GM21367 (cell line): ENCODE measurements at regions not wholly inside any gene's neighbourhood (a gene's known extent, or its start where the extent isn't known, plus 50 kb on each side); places are given as distances from the start of the nearest gene placed in this dataset.

Experiments
- ATAC-seq: cut with Tn5 transposase; IDR thresholded peaks from one replicate; pipeline ENCODE4 v1.9.1; 2021; ENCODE audit not compliant: unreplicated experiment

DNA sequence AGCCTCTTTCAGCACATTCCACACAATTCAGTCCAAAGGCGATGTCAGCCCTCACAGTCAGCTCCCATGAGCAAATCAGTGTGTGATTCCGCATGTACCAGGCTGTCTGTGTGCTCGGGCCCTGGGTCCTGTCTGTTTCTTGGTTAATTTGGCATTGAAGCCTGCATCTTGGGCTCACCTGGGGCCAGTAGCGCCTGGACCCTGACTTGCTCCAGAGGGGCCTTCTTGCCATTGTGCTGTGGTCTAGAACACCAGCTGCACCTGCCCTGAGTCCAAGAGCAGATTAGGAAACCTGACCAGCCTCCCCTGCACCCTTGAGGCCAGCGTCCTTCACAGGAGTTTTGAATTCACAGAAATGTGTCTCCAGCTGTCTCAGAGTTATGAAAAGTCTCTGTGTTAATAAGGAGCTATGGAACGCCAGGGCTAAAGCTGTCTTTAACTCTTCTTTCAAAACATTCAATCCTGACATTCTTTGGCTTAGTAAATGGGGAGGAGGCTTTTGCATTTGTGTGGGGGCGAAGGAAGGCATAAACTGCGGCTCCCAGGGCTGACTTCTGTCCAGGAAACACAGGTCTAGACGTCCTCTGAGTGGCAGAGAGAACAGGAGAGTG is 102.2 kb downstream of the ARF6 start:
- ATAC-seq = no peak

- no peak for ATAC-seq
These were observed 105.1 kb downstream of the ARF6 start for GRCh38 chr14:49997991-49998390.

DNA sequence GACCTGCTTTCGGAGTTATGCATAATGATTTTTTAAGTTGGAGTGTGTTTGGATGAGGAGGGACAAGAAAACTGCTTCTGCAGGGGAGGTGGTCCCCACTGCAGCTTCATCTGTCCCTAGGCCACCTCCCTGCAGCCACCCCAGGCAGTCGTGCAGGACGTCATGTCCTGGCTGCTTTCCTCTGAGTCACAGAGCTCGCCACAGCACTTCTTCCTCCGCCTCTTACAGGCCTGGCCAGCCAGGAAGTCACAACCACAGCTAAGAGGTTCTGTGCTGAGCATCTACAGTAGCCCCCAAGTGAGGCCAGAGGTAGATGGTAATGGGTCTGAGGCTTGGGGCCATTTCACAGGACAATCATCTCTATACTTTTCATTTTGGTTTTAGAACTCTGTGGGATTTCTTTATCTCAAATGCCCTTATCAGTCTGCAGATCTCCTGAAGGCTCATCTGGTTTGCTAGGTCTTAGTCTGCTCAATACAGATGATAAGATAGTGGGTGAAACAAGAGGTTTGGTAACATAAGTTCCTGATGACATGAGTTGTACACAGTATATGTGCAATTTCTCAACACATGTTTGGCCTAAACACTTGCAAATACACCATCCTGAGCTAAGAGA is 106.4 kb downstream of the ARF6 start:
- ATAC-seq = peak; percentile 40

DNA sequence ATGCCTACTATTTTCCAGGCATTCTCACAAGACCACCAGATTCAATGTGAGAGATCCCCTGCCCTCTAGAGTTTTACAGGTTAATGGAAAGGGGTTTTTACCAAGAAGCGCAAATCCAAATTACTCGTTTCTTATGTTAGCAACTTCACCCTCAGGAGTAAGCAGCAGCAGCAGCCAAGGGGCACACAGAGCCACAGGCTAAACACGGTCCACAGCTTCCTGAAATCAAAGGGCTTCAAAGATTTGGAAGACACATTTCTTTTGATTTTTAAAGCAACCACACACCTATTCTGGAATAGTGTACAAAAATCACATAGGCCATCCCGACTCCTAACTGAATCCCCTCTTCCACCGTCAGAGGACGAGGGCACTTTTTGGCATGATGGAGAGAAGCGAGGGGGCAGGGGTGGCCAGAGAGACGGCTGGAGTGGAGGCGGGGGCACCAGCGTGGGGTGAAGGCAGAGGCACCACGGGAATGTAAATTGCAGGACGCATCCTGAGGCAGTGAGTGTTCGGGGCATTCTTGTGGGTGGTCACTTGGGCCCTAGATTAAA is 107.0 kb downstream of the ARF6 start:
- no peak for ATAC-seq

GRCh38 chr14:50000380-50001150 is 107.7 kb downstream of the ARF6 start:
- peak; percentile 14 for ATAC-seq

- no peak for ATAC-seq
These were observed 108.5 kb downstream of the ARF6 start for GRCh38 chr14:50001151-50001998.

GRCh38 chr14:50001999-50002925 is 109.4 kb downstream of the ARF6 start:
- ATAC-seq = no peak

DNA sequence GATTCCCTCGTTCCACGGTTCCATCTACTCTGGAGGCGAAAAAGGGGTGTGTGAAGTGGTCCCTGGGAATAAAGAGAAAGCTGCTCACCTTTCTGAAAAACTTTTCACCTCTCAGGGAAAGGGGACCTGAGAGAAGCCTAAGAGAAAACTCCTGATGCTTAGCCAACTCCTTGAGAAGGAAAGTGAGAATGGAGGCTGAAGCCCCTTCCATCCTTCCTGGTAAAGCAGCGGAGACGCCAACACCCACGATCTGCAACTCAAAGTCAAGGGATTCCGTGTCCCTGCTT is 110.0 kb downstream of the ARF6 start:
- ATAC-seq = no peak

GRCh38 chr14:50003213-50004021 is 110.5 kb downstream of the ARF6 start:
- peak; percentile 34 for ATAC-seq

DNA sequence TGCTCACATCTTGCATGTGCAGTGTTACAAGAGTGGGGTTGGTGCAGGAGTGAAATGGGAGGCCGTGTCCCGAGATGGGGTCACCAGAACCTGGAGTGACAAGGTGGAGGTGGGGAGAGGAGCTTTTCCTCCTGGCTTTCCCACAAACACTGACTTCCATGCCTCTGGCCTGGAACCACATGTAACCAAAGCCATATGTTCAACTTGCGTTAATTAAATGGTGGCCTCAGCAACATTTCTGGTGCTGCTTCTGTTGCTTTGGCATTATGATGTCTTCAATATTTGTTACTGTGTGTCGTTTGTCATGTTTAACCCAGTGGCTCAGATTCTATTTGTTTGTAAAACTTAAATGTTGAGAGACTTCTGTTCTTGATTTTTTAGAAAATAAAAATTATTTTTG is 110.2 kb downstream of the VCPKMT start:
- ATAC-seq = no peak

DNA sequence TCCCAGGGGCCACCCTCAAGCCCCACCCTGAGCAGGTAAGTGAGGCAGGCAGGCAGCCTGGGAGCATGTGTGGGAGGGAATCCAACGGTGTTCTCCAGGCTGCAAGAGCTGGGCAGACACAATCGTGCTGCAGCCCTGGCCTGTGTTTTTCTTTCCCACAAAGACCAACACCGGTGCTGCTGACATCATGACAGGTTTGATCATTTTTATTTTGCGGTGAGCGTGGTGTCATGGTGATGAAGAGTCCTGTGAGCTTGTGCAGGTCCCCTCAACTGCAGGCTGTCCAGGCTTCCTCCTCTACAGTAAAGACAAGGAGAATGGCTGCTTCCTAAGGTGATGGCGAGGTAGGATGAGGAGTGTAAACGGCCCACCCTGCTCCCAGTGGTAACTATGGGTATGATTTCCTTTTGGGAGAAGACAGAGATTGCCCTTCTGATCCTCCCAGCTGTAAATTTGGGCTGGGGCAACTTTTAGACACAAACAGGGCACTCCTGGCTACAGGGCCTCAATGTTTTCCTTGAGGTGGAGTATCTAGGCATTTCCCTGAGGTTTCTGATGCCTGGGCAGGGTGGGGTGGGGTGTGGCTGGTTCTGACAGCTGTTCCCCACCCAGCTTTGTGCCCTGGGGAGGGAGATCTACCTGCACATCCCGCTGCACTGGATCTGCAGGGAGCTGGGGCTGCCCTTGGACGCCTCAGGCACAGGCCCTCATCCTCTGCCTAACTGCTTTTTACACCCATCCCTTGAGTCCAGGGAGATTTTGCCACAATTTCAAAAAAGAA is 109.1 kb downstream of the VCPKMT start:
- ATAC-seq = no peak

- no peak for ATAC-seq
These were observed 107.8 kb downstream of the VCPKMT start for GRCh38 chr14:50008562-50008961.

GRCh38 chr14:50008974-50009373 is 107.4 kb downstream of the VCPKMT start:
- ATAC-seq = no peak

DNA sequence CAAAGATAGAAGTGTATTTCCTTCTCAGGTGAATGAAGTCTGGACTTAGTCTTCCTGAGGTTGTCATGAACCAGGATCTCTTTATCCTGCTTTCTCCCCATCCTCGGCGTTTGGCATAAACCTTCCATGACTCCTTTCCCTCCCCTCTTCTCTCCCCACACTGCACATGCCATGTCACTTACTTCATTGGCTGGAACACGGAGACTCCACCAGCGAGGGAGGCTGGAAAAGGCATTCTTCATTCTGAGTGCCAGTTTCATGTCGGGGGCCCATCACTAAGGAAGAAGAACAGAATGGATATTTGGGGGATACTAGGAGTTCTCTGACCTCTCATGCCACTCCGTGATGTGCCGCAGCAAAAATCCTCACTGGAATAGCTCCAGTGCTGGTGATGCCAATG is 105.6 kb downstream of the VCPKMT start:
- ATAC-seq = no peak

GRCh38 chr14:50011242-50011641 is 105.1 kb downstream of the VCPKMT start:
- ATAC-seq = no peak

GRCh38 chr14:50012644-50013043 is 103.7 kb downstream of the VCPKMT start:
- no peak for ATAC-seq

DNA sequence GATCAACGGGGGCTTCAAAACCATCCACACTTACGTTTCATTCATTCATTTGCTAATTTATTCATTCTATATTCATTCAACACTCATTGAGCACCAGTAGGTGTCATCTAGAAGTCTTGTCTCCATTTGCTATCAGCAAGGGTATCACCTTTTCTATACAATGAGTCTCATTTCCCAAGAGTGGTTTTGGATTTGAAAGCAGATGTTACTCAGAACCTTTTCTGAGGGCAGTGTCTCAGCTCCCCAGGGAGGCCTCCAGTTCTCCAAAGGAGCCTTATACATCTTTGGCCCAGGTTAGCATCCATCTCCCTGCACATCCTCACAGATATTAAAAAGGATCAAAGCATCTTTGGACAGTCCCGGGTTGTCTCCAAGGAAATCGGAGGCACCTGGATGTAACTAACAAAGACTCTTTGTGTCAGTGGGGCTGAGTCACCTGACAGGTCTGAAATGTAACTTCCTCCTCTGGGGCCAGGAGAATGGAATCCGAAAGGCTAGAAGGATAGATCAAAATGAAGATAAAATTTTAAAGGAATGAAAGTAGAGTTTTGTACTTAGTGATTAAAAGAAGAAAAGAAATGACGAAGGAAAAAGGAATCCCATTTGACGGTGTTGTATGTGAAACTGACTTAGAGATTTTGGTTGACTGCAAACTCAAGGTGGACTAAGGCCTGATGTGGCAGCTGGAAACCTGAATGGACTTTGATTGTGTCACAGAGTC is 103.0 kb downstream of the VCPKMT start:
- ATAC-seq = no peak

GRCh38 chr14:50013934-50014333 is 102.4 kb downstream of the VCPKMT start:
- ATAC-seq = no peak
